HG02973 (cell line): ENCODE measurements at regions not wholly inside any gene's neighbourhood (a gene's known extent, or its start where the extent isn't known, plus 50 kb on each side); places are given as distances from the start of the nearest gene placed in this dataset.
A peak's percentile ranks its signal among the peaks of the same experiment; 100 is the strongest.

ENCODE experiments used
- ATAC-seq: cut with Tn5 transposase; IDR thresholded peaks from one replicate; pipeline ENCODE4 v1.9.1; 2021; ENCODE audit warnings: moderate library complexity; ENCODE audit not compliant: unreplicated experiment

GRCh38 chr10:20963056-20963455, 65.9 kb upstream of the NEBL start:
- ATAC-seq, result no peak

GRCh38 chr10:20962165-20962564, 65.1 kb upstream of the NEBL start:
- no peak for ATAC-seq

- no peak for ATAC-seq
Measured at GRCh38 chr10:20959242-20959641, 62.1 kb upstream of the NEBL start.

GRCh38 chr10:20958764-20959163, 61.7 kb upstream of the NEBL start:
- no peak for ATAC-seq

GRCh38 chr10:20958225-20958624, 61.1 kb upstream of the NEBL start:
- no peak for ATAC-seq

GRCh38 chr10:20957744-20958143, 60.6 kb upstream of the NEBL start:
- no peak for ATAC-seq

GRCh38 chr10:20956843-20957242, 59.7 kb upstream of the NEBL start:
- no peak for ATAC-seq

- ATAC-seq, result peak; percentile 51
Measured at GRCh38 chr10:20955355-20955893, 58.3 kb upstream of the NEBL start.

GRCh38 chr10:20954519-20954918, 57.4 kb upstream of the NEBL start:
- ATAC-seq, result no peak

- ATAC-seq, result no peak
Measured at GRCh38 chr10:20953120-20953519, 56.0 kb upstream of the NEBL start.

- ATAC-seq, result no peak
Measured at GRCh38 chr10:20949967-20950366, 52.9 kb upstream of the NEBL start.

- ATAC-seq, result peak; percentile 73
Measured at GRCh38 chr10:20948686-20949327, 51.7 kb upstream of the NEBL start.
